ENCODE measurements at regions not wholly inside any gene's neighbourhood (a gene's known extent, or its start where the extent isn't known, plus 50 kb on each side); places are given as distances from the start of the nearest gene placed in this dataset.

- 72 to 86% (median 74%) methylated on average over 9 of the region's 9 CpGs for WGBS, 5 donors
- Histone ChIP-seq H3K9me3 (no peaks in the 10 kb centered on the region), H3K4me3 (no peak overlapping the region), H3K36me3 (no peaks in the 10 kb centered on the region), H3K27ac (peak overlapping the region in 7 of 8 donors; percentile 15 to 70 (median 62)), H3K4me1 (peaks cover 0 to 31% (median 9%) of the 10 kb centered on the region in 6 donors), H3K27me3 (replicated peaks in 1 of 7) (no peaks in the 10 kb centered on the region)
- TF ChIP-seq CTCF (IDR thresholded peaks at IDR 0.05 in 8 of 11, conservative IDR thresholded peaks at IDR 0.05 in 3 of 11) (no peak), POLR2AphosphoS5 (IDR thresholded peaks at IDR 0.05) (no peak), POLR2A (IDR thresholded peaks at IDR 0.05) (no peak)
- DNase-seq = no peak
- intact Hi-C loops (cut with DNase I; ENCODE audit: low total_unique reads) = no loop called here
Observed at GRCh38 chr6:108741331-108741989, 106.8 kb upstream of the ARMC2 start.

GRCh38 chr6:108742041-108742440 lies 106.2 kb upstream of the ARMC2 start:
- no peaks in the 10 kb centered on the region for H3K36me3 ChIP-seq
- DNase-seq = no peak
- 16 to 37% (median 27%) methylated on average over 2 of the region's 2 CpGs for WGBS, 5 donors
- no peaks in the 10 kb centered on the region for H3K9me3 ChIP-seq
- TF ChIP-seq CTCF (IDR thresholded peaks at IDR 0.05 in 8 of 11, conservative IDR thresholded peaks at IDR 0.05 in 3 of 11) (no peak), POLR2AphosphoS5 (IDR thresholded peaks at IDR 0.05) (peak in 1 of 3 donors; percentile 14)
- H3K4me1 ChIP-seq = peaks cover 0 to 25% (median 9%) of the 10 kb centered on the region in 6 donors
- H3K27ac ChIP-seq = peak overlapping the region in 6 of 8 donors; percentile 15 to 70 (median 62)
- H3K4me3 ChIP-seq = no peak overlapping the region
- intact Hi-C loops (cut with DNase I; ENCODE audit: low total_unique reads) = no loop called here
- H3K27me3 ChIP-seq (replicated peaks in 1 of 7) = no peaks in the 10 kb centered on the region

GRCh38 chr6:108744244-108744972 lies 103.8 kb upstream of the ARMC2 start:
- intact Hi-C loops (cut with DNase I; ENCODE audit: low total_unique reads) = no loop called here
- H3K27me3 ChIP-seq (replicated peaks in 1 of 7) = no peaks in the 10 kb centered on the region
- peaks cover 0 to 13% (median 7%) of the 10 kb centered on the region in 6 donors for H3K4me1 ChIP-seq
- no peaks in the 10 kb centered on the region for H3K36me3 ChIP-seq
- no peak overlapping the region for H3K4me3 ChIP-seq
- H3K9me3 ChIP-seq = no peaks in the 10 kb centered on the region
- H3K27ac ChIP-seq = no peak overlapping the region
- DNase-seq = no peak
- WGBS, 5 donors = 76 to 88% (median 82%) methylated on average over 8 of the region's 8 CpGs
- TF ChIP-seq POLR2A (IDR thresholded peaks at IDR 0.05) (no peak), CTCF (IDR thresholded peaks at IDR 0.05 in 8 of 11, conservative IDR thresholded peaks at IDR 0.05 in 3 of 11) (no peak), POLR2AphosphoS5 (IDR thresholded peaks at IDR 0.05) (no peak)

GRCh38 chr6:108744996-108745395 lies 103.2 kb upstream of the ARMC2 start:
- WGBS, 5 donors = 68 to 96% (median 90%) methylated on average over 5 of the region's 5 CpGs
- no peaks in the 10 kb centered on the region for H3K9me3 ChIP-seq
- H3K4me3 ChIP-seq = no peak overlapping the region
- peaks cover 0 to 13% (median 7%) of the 10 kb centered on the region in 6 donors for H3K4me1 ChIP-seq
- no peaks in the 10 kb centered on the region for H3K27me3 ChIP-seq (replicated peaks in 1 of 7)
- intact Hi-C loops (cut with DNase I; ENCODE audit: low total_unique reads) = no loop called here
- DNase-seq = no peak
- TF ChIP-seq POLR2AphosphoS5 (IDR thresholded peaks at IDR 0.05) = no peak
- no peak for TF ChIP-seq POLR2A (IDR thresholded peaks at IDR 0.05)
- H3K36me3 ChIP-seq = no peaks in the 10 kb centered on the region
- no peak overlapping the region for H3K27ac ChIP-seq

All from spleen (tissue), 11 donors.